ENCODE measurements at regions not wholly inside any gene's neighbourhood (a gene's known extent, or its start where the extent isn't known, plus 50 kb on each side); places are given as distances from the start of the nearest gene placed in this dataset.
"Not testable (repeated sequence)": the region's sequence is repeated elsewhere in the genome, so short reads cannot be mapped to it uniquely, and the experiment has no call there.

DNA sequence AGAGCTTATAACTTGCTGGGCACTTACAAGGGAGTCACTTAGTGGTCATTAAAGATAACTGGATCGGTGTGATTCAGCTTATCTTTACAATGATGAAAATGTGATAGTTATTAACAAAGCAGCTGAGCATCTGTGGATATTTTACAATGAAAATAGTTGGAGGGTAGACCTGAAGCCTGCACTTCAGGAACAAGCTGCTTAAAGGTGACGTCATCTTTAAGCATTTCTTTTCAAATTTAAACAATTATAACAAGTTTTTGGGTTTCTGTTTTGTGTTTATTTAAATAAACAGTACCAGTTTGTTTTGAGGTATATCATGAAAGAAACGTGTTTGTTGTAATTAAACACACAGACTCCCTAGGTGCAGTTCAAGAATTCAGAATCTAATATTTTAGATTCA, 513.9 kb downstream of the ZNF516 start:
- H3K4me1 Mint-ChIP-seq (ENCODE audit: unreplicated experiment): peaks cover 3% of the 10 kb centered on the region
- H3K9me3 Mint-ChIP-seq (ENCODE audit: unreplicated experiment): peaks cover 8% of the 10 kb centered on the region
- no peaks in the 10 kb centered on the region for H3K27me3 Mint-ChIP-seq (ENCODE audit: unreplicated experiment)
- no peak for DNase-seq (ENCODE audit: low spot score)
- TF ChIP-seq, protein P1, sequence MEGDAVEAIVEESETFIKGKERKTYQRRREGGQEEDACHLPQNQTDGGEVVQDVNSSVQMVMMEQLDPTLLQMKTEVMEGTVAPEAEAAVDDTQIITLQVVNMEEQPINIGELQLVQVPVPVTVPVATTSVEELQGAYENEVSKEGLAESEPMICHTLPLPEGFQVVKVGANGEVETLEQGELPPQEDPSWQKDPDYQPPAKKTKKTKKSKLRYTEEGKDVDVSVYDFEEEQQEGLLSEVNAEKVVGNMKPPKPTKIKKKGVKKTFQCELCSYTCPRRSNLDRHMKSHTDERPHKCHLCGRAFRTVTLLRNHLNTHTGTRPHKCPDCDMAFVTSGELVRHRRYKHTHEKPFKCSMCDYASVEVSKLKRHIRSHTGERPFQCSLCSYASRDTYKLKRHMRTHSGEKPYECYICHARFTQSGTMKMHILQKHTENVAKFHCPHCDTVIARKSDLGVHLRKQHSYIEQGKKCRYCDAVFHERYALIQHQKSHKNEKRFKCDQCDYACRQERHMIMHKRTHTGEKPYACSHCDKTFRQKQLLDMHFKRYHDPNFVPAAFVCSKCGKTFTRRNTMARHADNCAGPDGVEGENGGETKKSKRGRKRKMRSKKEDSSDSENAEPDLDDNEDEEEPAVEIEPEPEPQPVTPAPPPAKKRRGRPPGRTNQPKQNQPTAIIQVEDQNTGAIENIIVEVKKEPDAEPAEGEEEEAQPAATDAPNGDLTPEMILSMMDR (IDR thresholded peaks at IDR 0.05; ENCODE audit: unreplicated experiment): no peak
- H3K27ac Mint-ChIP-seq (ENCODE audit: unreplicated experiment): no peak overlapping the region
- H3K4me3 Mint-ChIP-seq (ENCODE audit: unreplicated experiment): no peak overlapping the region
- H3K36me3 Mint-ChIP-seq (ENCODE audit: low read depth, unreplicated experiment): no peaks in the 10 kb centered on the region

DNA sequence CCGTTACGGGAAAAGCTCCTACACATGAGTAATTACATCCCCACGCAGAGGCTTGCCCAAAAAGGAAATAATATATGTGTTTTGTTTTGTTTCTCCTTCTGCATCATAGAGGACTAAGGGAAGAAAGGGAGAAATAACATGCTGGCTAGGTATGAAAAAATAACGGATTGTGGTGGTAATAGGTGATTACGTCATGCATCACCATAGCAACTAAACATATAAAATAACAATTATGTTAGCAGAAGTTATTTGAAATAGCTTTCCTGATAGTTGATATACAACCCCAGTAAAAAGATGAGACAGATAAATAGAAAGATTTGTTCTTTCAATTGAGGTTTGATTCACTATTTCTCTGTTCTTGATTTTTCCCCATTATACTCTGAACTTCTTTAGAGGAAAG, 518.0 kb downstream of the ZNF516 start:
- H3K4me3 Mint-ChIP-seq (ENCODE audit: unreplicated experiment): no peak overlapping the region
- no peaks in the 10 kb centered on the region for H3K9me3 Mint-ChIP-seq (ENCODE audit: unreplicated experiment)
- no peaks in the 10 kb centered on the region for H3K36me3 Mint-ChIP-seq (ENCODE audit: low read depth, unreplicated experiment)
- TF ChIP-seq, protein P1 (IDR thresholded peaks at IDR 0.05; ENCODE audit: unreplicated experiment): no peak
- DNase-seq (ENCODE audit: low spot score): no peak
- peaks cover 3% of the 10 kb centered on the region for H3K4me1 Mint-ChIP-seq (ENCODE audit: unreplicated experiment)
- no peak overlapping the region for H3K27ac Mint-ChIP-seq (ENCODE audit: unreplicated experiment)
- H3K27me3 Mint-ChIP-seq (ENCODE audit: unreplicated experiment): no peaks in the 10 kb centered on the region

DNA sequence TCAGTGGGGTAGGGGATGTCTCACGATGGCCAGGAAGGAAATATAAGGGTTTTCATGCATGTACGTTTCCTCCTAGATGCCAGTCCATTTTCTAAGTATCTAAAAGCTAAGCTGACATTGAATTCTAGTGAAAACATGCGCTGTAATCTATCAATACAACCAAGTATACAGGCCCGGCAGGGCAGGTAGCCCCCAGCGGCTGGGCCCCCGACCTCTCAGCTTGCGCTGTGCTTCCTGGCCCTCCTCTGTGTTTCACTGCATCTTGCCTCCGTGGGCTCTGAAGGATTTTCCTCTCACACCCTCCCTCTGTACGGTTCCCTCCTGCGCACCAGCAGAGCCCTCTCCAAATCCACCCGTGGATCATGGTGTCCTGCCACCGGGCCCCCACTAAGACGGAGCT, 524.8 kb downstream of the ZNF516 start:
- Mint-ChIP-seq H3K9me3 (ENCODE audit: unreplicated experiment) (no peaks in the 10 kb centered on the region), H3K27ac (ENCODE audit: unreplicated experiment) (no peak overlapping the region), H3K4me1 (ENCODE audit: unreplicated experiment) (no peaks in the 10 kb centered on the region), H3K36me3 (ENCODE audit: low read depth, unreplicated experiment) (no peaks in the 10 kb centered on the region), H3K4me3 (ENCODE audit: unreplicated experiment) (no peak overlapping the region), H3K27me3 (ENCODE audit: unreplicated experiment) (no peaks in the 10 kb centered on the region)
- DNase-seq (ENCODE audit: low spot score): no peak
- TF ChIP-seq, protein P1 (IDR thresholded peaks at IDR 0.05; ENCODE audit: unreplicated experiment): no peak

DNA sequence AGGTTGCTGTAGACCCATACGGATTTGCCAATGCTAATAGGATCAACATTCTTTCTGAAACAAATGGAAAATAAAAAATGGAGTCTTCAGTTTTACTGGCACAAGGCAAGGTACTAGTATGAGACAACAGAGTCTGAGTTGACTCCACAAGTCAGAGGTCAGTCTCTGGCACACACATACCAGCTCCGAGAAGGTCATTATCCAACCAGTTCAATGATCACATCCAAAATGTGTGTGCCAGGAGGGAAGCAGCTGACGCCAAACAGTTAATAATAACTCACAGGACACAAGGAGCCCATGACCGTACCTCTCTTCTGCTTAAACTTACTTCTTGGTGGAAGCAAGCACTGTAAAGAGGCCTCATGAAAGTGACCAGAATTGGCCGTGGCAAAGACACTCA, 528.6 kb downstream of the ZNF516 start:
- Mint-ChIP-seq H3K36me3 (ENCODE audit: low read depth, unreplicated experiment) (no peaks in the 10 kb centered on the region), H3K27ac (ENCODE audit: unreplicated experiment) (no peak overlapping the region), H3K27me3 (ENCODE audit: unreplicated experiment) (no peaks in the 10 kb centered on the region), H3K4me1 (ENCODE audit: unreplicated experiment) (no peaks in the 10 kb centered on the region), H3K4me3 (ENCODE audit: unreplicated experiment) (no peak overlapping the region), H3K9me3 (ENCODE audit: unreplicated experiment) (no peaks in the 10 kb centered on the region)
- TF ChIP-seq, protein P1 (IDR thresholded peaks at IDR 0.05; ENCODE audit: unreplicated experiment): no peak
- DNase-seq (ENCODE audit: low spot score): no peak

DNA sequence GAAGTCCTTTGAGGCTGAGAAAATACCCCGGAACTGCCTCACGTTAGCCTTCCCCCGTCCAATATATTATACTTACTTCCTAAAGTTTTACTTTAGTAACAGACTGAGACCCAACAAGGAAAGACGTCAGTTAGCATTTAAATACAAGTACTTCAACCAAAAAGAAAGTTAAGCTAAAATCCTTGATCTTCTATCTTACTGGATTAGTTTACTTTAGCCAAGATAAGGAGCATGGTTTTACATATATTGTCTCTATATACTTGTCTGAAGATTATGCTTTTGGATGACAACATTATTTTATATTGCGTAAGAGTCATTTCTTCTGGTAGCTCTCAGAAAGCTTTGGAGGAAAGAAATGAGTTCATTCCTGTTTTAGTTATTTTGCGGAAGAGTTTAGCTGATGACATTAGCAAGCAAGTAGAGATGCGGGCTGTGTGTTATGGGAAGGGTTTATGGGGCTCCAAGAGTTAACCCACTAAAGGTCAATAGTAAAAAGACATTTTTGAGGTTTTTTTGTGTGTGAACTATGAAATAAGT, 532.9 kb downstream of the ZNF516 start:
- Mint-ChIP-seq H3K27ac (ENCODE audit: unreplicated experiment) (no peak overlapping the region), H3K36me3 (ENCODE audit: low read depth, unreplicated experiment) (no peaks in the 10 kb centered on the region), H3K27me3 (ENCODE audit: unreplicated experiment) (no peaks in the 10 kb centered on the region), H3K9me3 (ENCODE audit: unreplicated experiment) (no peaks in the 10 kb centered on the region), H3K4me3 (ENCODE audit: unreplicated experiment) (no peak overlapping the region), H3K4me1 (ENCODE audit: unreplicated experiment) (no peaks in the 10 kb centered on the region)
- DNase-seq (ENCODE audit: low spot score): no peak
- TF ChIP-seq, protein P1 (IDR thresholded peaks at IDR 0.05; ENCODE audit: unreplicated experiment): no peak

DNA sequence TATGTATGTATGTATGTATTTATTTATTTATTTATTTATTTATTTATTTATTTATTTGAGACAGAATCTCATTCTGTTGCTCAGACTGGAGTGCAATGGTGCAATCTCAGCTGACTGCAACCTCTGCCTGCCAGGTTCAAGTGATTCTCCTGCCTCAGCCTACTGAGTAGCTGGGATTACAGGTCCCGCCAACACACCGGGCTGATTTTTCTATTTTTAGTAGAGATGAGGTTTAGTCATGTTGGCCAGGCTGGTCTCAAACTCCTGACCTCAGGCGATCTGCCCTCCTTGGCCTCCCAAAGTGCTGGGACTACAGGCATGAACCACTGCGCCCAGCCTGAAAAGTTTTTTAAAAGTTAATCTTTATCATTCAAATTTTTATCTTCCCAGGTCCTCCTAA, 532.9 kb upstream of the SMIM21 start:
- not testable (repeated sequence) for DNase-seq (ENCODE audit: low spot score); H3K4me3 Mint-ChIP-seq (ENCODE audit: unreplicated experiment); H3K27me3 Mint-ChIP-seq (ENCODE audit: unreplicated experiment); H3K9me3 Mint-ChIP-seq (ENCODE audit: unreplicated experiment); H3K27ac Mint-ChIP-seq (ENCODE audit: unreplicated experiment); H3K36me3 Mint-ChIP-seq (ENCODE audit: low read depth, unreplicated experiment); H3K4me1 Mint-ChIP-seq (ENCODE audit: unreplicated experiment)

Data from endothelial cell (in vitro differentiated cells).